Activated CD4-positive, alpha-beta memory T cell treated with anti-CD3 and anti-CD28 coated beads for 36 hours (primary cell): ENCODE measurements at regions not wholly inside any gene's neighbourhood (a gene's known extent, or its start where the extent isn't known, plus 50 kb on each side); places are given as distances from the start of the nearest gene placed in this dataset.

Experiments
- CTCF ChIA-PET: fragments of 350-600 bp; sonication (Branson Sonifier 250); formaldehyde crosslinking; loops from one replicate; lab custom pipeline; 2021; ENCODE audit warnings: antibody characterized with exemption, inconsistent platforms; lab: Charles Lee
- POLR2A ChIA-PET: fragments of 350-600 bp; sonication (Branson Sonifier 250); formaldehyde crosslinking; loops from one replicate; lab custom pipeline; 2021; ENCODE audit warnings: antibody characterized with exemption; lab: Charles Lee
- DNase-seq: peaks from one replicate; pipeline ENCODE4 v3.0.0-alpha.2; 2020
- H3K27ac Mint-ChIP-seq: one replicate; pipeline ENCODE4 v1.8.0; 2021; ENCODE audit warnings: mixed read lengths
- H3K27me3 Mint-ChIP-seq: one replicate; pipeline ENCODE4 v1.8.0; 2021; ENCODE audit warnings: mixed read lengths
- H3K36me3 Mint-ChIP-seq: one replicate; pipeline ENCODE4 v1.8.0; 2021; ENCODE audit warnings: mixed read lengths
- H3K4me1 Mint-ChIP-seq: one replicate; pipeline ENCODE4 v1.8.0; 2021; ENCODE audit warnings: low read depth, mixed read lengths
- H3K4me3 Mint-ChIP-seq: one replicate; pipeline ENCODE4 v1.8.0; 2021; ENCODE audit warnings: mild to moderate bottlenecking, mixed read lengths
- H3K9me3 Mint-ChIP-seq: one replicate; pipeline ENCODE4 v1.8.0; 2021; ENCODE audit warnings: mixed read lengths
- intact Hi-C: fragments of 100-400 bp; cut with micrococcal nuclease; formaldehyde crosslinking; loops from one replicate; pipeline ENCODE4 v1.15.1; 2023

DNA sequence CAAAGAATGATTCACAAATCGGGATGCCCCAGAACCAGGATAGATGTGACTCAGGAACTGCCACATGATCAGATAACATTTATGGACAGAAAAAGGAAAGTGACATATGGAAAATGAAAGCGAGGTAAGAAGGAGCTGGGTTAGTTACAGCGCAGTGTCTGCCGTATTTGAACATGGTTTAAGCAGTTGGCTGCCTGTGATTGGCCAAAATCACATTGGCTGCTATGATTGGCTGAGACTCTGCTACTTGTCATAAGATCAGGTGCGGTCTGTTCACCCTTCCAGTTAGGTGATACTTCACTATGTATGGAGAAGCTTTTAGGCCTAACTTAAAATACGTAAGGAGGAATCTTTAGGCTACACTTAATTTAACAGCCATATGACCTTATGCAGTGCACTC is 322.7 kb upstream of the HAND2 start:
- ChIA-PET POLR2A (no interaction called here), CTCF (interaction anchor here (0.6 to 0.7 kb wide), 2 partner anchors 511 to 1446 kb away, joined by 3 read pairs; no protein-coding TSS in a partner anchor)
- no peaks in the 10 kb centered on the region for H3K4me1 Mint-ChIP-seq
- intact Hi-C loops, result no loop called here
- H3K4me3 Mint-ChIP-seq, result no peak overlapping the region
- no peak for DNase-seq
- no peaks in the 10 kb centered on the region for H3K9me3 Mint-ChIP-seq
- no peaks in the 10 kb centered on the region for H3K27me3 Mint-ChIP-seq
- no peaks in the 10 kb centered on the region for H3K36me3 Mint-ChIP-seq
- no peak overlapping the region for H3K27ac Mint-ChIP-seq

DNA sequence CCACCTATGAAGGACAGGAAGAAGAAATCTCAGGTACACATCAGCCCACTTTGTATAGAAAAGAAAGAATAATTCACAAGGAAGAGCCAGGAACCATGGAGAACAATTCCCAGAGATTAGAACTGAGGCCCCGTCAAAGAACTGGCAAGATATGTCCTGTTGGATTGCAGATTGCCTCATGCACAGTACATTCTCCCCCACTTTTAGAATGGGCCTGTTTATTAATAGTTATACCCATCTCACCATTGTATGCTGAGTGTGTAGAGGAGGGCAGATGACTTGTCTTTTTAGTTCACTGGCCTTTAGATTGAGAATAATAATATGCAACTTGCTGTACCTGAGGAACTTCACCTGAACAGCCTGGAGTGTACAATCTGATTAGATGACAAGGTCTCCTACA is 315.6 kb upstream of the HAND2 start:
- Mint-ChIP-seq H3K27me3 (no peaks in the 10 kb centered on the region), H3K9me3 (peaks cover 11% of the 10 kb centered on the region), H3K27ac (no peak overlapping the region), H3K4me1 (no peaks in the 10 kb centered on the region), H3K4me3 (no peak overlapping the region), H3K36me3 (no peaks in the 10 kb centered on the region)
- DNase-seq, result no peak
- CTCF ChIA-PET, result interaction anchor here (0.6 kb wide), 1 partner anchor 607 kb away, joined by 3 read pairs; no protein-coding TSS in a partner anchor
- POLR2A ChIA-PET, result no interaction called here
- intact Hi-C loops, result no loop called here

DNA sequence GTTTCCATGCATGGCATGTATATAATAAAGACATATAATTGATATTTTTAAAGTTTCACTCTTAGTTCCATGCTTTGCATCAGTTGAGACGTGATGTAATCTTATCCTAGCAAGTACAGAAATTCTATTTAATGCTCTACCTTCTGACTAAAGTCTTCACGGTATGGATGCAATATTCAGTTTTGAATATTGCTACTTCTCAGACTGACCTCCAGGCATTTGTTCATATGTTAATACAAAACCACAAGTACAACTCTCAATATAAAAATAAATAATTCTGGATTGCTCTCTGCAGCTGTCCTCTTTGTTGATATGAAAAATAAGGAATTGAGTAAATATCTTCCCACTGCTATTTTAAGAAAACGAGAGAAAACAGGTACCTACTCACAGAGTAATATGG is 309.8 kb upstream of the HAND2 start:
- intact Hi-C loops, result no loop called here
- H3K36me3 Mint-ChIP-seq, result no peaks in the 10 kb centered on the region
- no peak overlapping the region for H3K27ac Mint-ChIP-seq
- H3K4me1 Mint-ChIP-seq, result no peaks in the 10 kb centered on the region
- H3K27me3 Mint-ChIP-seq, result peaks cover 1% of the 10 kb centered on the region
- ChIA-PET POLR2A (no interaction called here), CTCF (no interaction called here)
- peaks cover 11% of the 10 kb centered on the region for H3K9me3 Mint-ChIP-seq
- H3K4me3 Mint-ChIP-seq, result no peak overlapping the region
- DNase-seq, result no peak

DNA sequence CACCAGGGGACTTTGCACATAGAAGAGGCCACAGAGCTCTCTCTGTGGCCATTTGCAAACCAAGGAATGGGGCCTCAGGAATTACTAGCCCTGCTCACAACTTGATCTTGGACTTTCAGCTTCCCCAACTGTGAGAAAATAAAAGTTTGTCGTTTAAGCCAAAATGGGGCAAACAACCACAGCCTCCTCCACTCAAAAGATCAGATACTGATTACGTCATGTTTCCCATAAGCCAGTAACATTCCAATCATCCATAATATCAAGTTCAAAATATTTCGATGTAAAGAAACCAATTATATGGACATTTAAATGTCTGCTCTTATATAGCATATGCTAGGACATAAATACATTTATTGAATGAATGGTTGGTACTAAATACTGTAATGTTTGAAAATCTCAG is 307.5 kb upstream of the HAND2 start:
- Mint-ChIP-seq H3K4me3 (no peak overlapping the region), H3K27me3 (peaks cover 1% of the 10 kb centered on the region), H3K27ac (no peak overlapping the region), H3K4me1 (no peaks in the 10 kb centered on the region), H3K9me3 (peaks cover 6% of the 10 kb centered on the region), H3K36me3 (no peaks in the 10 kb centered on the region)
- no peak for DNase-seq
- POLR2A ChIA-PET, result no interaction called here
- intact Hi-C loops, result no loop called here
- CTCF ChIA-PET, result no interaction called here

DNA sequence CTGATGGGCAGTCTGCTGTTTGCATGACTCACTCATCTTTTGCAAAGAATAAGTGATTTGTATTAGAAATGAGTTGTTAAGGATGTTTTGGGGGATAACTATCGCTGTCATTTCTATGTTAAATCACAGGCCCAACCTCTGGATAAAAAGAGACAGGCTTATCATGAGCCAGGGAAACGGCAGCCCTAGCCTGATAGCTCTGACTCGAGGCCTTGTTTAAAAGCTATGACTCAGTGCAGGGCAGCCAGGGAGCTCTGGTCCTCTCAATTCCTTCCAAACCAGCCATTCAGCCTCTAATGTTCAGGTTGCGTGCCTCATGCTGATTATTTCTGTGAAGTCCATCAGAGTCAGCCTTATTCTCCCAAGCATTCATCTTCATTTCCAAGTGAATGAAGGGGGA is 305.9 kb upstream of the HAND2 start:
- intact Hi-C loops, result no loop called here
- ChIA-PET CTCF (no interaction called here), POLR2A (no interaction called here)
- DNase-seq, result no peak
- H3K4me3 Mint-ChIP-seq, result no peak overlapping the region
- no peaks in the 10 kb centered on the region for H3K9me3 Mint-ChIP-seq
- no peaks in the 10 kb centered on the region for H3K4me1 Mint-ChIP-seq
- no peak overlapping the region for H3K27ac Mint-ChIP-seq
- H3K27me3 Mint-ChIP-seq, result peaks cover 1% of the 10 kb centered on the region
- no peaks in the 10 kb centered on the region for H3K36me3 Mint-ChIP-seq

DNA sequence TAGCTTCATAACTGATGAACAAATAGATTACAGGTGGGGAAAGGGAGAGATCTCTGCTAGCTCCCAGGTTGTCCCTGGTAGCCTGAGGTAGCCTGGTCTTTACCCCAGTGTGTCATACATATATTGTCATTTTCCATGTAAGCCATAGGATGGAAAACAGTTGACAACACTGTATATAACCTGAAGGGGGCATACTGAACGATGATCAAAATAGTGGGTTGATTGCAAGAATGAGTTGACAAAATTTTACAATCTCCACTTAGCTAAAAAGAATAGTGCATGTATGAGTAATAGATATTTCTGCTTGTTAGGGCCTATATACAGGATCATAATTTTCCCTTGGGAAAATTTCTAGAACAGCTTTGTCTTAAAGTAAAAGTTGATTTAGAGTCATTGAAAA is 304.1 kb upstream of the HAND2 start:
- no peaks in the 10 kb centered on the region for H3K4me1 Mint-ChIP-seq
- H3K27ac Mint-ChIP-seq, result no peak overlapping the region
- H3K4me3 Mint-ChIP-seq, result no peak overlapping the region
- intact Hi-C loops, result no loop called here
- DNase-seq, result no peak
- H3K9me3 Mint-ChIP-seq, result no peaks in the 10 kb centered on the region
- CTCF ChIA-PET, result no interaction called here
- no peaks in the 10 kb centered on the region for H3K36me3 Mint-ChIP-seq
- POLR2A ChIA-PET, result no interaction called here
- H3K27me3 Mint-ChIP-seq, result peaks cover 1% of the 10 kb centered on the region

DNA sequence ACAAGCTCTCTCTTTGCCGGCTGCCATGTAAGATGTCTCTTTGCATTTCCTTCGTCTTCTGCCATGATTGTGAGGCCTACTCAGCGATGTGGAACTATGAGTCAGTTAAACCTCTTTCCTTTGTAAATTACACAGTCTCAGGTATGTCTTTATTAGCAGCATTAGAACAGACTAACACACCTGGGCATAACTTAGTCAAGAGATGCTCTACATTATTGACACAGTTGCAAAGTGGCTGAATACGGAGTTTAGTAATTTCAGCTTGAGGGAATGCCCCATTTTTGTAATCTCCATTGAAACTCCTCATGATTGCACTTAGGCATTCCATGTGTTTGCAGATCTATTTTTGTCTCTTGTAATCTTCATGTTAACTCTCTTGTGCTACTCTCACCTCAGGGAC is 299.5 kb upstream of the HAND2 start:
- no peaks in the 10 kb centered on the region for H3K36me3 Mint-ChIP-seq
- H3K4me1 Mint-ChIP-seq, result no peaks in the 10 kb centered on the region
- H3K9me3 Mint-ChIP-seq, result no peaks in the 10 kb centered on the region
- no peak overlapping the region for H3K4me3 Mint-ChIP-seq
- no peak overlapping the region for H3K27ac Mint-ChIP-seq
- ChIA-PET CTCF (no interaction called here), POLR2A (no interaction called here)
- intact Hi-C loops, result no loop called here
- H3K27me3 Mint-ChIP-seq, result no peaks in the 10 kb centered on the region
- no peak for DNase-seq

DNA sequence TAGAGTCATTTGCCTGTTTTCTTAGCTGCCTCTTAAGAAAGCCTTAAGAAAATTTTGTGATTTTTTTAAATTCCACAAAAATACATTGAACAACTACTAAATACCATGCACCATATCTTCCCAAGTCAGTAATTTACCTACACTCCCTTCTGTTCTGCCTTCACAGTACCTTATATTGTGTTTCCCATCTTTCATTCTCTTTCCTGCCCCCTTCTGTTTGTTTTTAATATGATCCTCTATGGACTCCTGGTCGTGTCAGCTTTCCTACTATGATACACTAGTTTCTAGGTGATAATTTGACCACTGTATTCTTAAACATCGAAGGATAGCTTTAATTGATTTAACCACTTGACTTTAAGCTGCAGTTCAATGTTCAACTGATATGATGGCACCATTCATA is 297.7 kb upstream of the HAND2 start:
- Mint-ChIP-seq H3K9me3 (no peaks in the 10 kb centered on the region), H3K27ac (no peak overlapping the region), H3K4me3 (no peak overlapping the region), H3K36me3 (no peaks in the 10 kb centered on the region), H3K27me3 (no peaks in the 10 kb centered on the region), H3K4me1 (no peaks in the 10 kb centered on the region)
- CTCF ChIA-PET, result interaction anchor here (1.1 kb wide), 1 partner anchor 322 kb away, joined by 3 read pairs; no protein-coding TSS in a partner anchor
- POLR2A ChIA-PET, result no interaction called here
- no peak for DNase-seq
- intact Hi-C loops, result no loop called here

DNA sequence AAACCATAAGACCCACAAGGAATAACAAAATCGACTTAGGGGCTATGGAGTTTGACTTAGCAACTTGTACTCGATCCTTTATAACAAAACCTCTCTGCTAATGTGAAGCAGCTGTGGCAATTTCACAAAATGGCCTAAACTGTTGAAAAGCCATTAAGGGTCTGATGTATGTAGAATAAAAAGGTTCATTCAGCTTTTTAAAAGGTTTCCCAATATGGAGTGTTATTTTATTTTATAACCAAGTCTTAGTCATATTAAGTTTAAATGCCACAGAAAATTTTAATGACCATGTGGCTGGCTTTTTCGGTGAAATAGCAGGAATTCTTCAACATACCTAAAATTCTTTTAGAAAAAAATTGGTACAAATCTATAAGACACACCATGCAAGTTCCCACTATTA is 291.8 kb upstream of the HAND2 start:
- no peaks in the 10 kb centered on the region for H3K36me3 Mint-ChIP-seq
- intact Hi-C loops, result no loop called here
- no peaks in the 10 kb centered on the region for H3K4me1 Mint-ChIP-seq
- H3K9me3 Mint-ChIP-seq, result no peaks in the 10 kb centered on the region
- no peak overlapping the region for H3K27ac Mint-ChIP-seq
- H3K27me3 Mint-ChIP-seq, result no peaks in the 10 kb centered on the region
- ChIA-PET CTCF (no interaction called here), POLR2A (no interaction called here)
- DNase-seq, result no peak
- no peak overlapping the region for H3K4me3 Mint-ChIP-seq

DNA sequence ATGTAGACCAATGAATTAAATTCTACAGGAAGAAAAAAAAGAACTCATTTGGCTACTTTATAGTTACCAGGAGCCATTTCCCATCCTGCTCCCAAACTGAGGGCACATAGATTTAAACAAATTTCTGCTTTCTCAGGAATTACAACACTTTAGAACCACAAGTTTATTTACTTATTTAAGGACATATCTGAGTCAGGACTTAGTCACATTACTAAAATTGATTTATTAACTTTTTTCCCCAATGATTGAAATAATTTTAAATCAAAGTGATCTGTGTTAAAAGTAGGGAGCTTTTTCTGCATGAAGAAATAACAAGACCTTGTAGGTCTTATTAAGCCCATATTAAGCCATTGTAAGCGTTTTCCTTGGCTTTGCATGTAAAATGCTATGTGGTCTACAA is 291.0 kb upstream of the HAND2 start:
- H3K4me1 Mint-ChIP-seq, result no peaks in the 10 kb centered on the region
- POLR2A ChIA-PET, result no interaction called here
- no peaks in the 10 kb centered on the region for H3K27me3 Mint-ChIP-seq
- no peak overlapping the region for H3K27ac Mint-ChIP-seq
- CTCF ChIA-PET, result no interaction called here
- H3K36me3 Mint-ChIP-seq, result no peaks in the 10 kb centered on the region
- no peak for DNase-seq
- no peaks in the 10 kb centered on the region for H3K9me3 Mint-ChIP-seq
- no peak overlapping the region for H3K4me3 Mint-ChIP-seq
- intact Hi-C loops, result no loop called here

DNA sequence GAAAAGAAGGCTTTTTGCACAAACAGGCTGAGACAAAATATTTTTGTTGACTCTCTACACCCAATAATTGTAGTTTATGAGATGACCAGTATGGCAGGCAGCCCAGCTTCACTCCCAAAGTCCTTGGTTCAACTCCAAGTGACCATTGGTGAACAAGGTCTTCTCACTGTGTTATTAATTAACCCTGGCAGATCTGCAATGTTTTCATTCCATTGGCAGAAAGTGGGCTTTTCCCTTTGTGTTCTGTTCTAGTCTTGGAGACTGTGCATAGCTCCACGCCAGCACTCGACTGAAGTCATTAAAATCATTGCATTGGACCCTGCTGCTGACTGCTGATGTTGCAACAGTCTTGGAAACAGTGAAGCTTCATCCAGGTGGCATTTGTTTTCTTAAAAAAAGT is 277.3 kb upstream of the HAND2 start:
- Mint-ChIP-seq H3K9me3 (no peaks in the 10 kb centered on the region), H3K4me1 (no peaks in the 10 kb centered on the region)
- POLR2A ChIA-PET, result no interaction called here

DNA sequence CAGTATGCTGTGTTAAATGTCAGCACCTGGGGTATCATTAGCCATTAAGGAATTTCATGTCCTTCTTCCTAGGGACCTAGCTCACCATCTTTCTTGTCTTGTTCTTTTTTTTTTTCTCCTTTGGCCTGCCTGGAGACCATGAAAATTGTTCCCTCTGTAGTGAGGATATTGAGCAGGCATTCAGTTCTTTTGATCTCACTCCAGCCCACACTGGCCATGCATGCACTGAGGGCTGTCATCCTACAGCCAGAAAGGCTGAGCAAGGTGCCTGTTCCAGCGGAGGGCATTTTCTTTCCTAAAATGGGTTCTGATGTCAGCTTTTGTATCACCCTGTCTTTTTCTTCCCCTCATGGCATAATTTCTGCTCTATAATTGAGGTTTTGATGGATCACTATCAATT is 275.9 kb upstream of the HAND2 start:
- CTCF ChIA-PET, result no interaction called here

More for the DNA sequence above, 277.3 kb upstream of the HAND2 start:
- H3K36me3 Mint-ChIP-seq, result no peaks in the 10 kb centered on the region
- H3K27ac Mint-ChIP-seq, result no peak overlapping the region
- no peak overlapping the region for H3K4me3 Mint-ChIP-seq
- intact Hi-C loops, result no loop called here
- no peak for DNase-seq
- H3K27me3 Mint-ChIP-seq, result no peaks in the 10 kb centered on the region
- CTCF ChIA-PET, result no interaction called here

DNA sequence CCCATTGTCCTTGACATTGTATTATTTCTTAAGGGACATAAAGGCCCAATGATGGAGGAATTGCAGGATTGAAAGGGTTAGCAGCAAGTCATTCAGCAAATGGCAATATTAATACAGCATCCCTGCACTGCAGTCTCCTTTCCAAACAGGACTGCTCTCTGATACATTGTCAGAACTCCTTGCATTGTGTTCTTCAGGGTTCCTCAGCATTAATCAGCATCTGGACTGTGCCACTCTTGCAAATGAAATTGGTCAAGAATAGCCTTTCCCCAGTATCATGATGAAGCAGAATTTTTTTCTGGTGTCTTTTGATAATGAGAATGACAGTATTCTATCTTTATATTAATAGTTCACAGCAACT is 272.6 kb upstream of the HAND2 start:
- Mint-ChIP-seq H3K27ac (no peak overlapping the region), H3K27me3 (no peaks in the 10 kb centered on the region), H3K9me3 (no peaks in the 10 kb centered on the region), H3K4me1 (no peaks in the 10 kb centered on the region), H3K4me3 (no peak overlapping the region), H3K36me3 (no peaks in the 10 kb centered on the region)
- POLR2A ChIA-PET, result no interaction called here
- CTCF ChIA-PET, result no interaction called here
- DNase-seq, result no peak
- intact Hi-C loops, result no loop called here

More for the DNA sequence above, 275.9 kb upstream of the HAND2 start:
- POLR2A ChIA-PET, result no interaction called here
- Mint-ChIP-seq H3K27me3 (no peaks in the 10 kb centered on the region), H3K4me3 (no peak overlapping the region), H3K36me3 (no peaks in the 10 kb centered on the region), H3K27ac (no peak overlapping the region), H3K9me3 (no peaks in the 10 kb centered on the region), H3K4me1 (no peaks in the 10 kb centered on the region)
- intact Hi-C loops, result no loop called here
- DNase-seq, result no peak
